NCI-H2081 treated with DMSO at 0.1 percent for 48 hours (cell line): ENCODE measurements at regions not wholly inside any gene's neighbourhood (a gene's known extent, or its start where the extent isn't known, plus 50 kb on each side); places are given as distances from the start of the nearest gene placed in this dataset.

Source experiments
- DNase-seq: peaks from one replicate; lab custom pipeline; 2025; lab: John Stamatoyannopoulos, UW

DNA sequence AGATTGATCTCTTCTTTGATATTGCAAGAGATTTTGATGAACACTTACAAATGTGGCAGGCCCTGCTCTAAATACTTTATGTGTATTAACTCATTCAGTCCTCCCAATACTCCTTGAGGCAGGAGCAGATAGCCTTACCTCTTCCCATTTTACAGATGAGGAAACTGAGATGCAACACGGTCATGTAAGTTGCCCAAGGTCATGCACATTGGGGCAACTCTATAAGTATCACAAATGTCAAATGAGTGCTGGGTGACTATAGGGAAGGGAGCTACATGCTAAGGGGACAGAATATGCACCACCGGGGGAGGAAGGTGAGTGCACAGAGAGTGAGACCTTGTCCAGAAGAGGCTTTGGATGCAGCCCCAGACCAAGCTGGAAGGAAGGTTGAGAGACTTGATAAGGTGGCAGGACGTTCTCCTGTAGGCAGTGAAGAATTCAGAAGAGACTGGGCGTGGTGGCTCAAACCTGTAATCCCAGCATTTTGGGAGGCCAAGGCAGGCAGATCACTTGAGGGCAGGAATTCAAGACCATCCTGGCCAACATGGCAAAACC is 132.3 kb upstream of the PWP1 start:
- DNase-seq = no peak

- no peak for DNase-seq
These were observed 130.7 kb upstream of the PWP1 start for GRCh38 chr12:107554941-107555340.

GRCh38 chr12:107557026-107557425 is 128.6 kb upstream of the PWP1 start:
- no peak for DNase-seq

- DNase-seq = no peak
These were observed 128.0 kb upstream of the PWP1 start for GRCh38 chr12:107557589-107558100.

DNA sequence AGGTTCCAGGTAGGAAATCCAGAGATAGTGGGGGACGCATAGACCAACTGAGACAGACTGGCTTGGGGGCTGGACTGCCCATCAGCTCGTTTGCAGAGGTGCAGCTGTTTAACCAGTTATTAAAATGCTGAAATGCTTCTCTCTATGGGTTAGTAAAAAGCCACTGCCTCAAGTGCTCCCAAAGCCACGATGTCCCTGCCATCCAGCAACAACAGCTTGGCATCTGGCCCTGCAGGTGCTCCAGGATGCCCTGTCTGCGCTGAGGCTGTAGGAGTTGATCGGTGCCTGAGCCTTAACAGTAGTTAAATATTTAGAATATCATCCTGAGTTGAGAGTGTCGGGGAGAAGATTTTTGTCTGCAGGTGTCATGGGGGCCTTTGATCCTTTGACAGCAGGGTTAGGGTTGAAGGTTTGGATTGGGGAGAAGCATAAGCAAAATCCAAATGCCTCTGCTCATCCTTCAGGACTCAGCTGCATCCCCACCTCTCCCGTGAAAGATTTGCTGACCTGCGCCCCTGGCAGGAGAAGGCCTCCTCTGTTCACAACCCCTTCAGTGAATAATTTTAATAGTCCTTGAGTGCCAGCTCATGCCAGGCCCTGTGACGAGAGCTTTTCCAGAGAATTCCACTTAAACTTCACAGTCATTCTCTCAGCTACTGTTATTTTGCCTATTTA is 127.3 kb upstream of the PWP1 start:
- no peak for DNase-seq

- DNase-seq = no peak
These were observed 126.7 kb upstream of the PWP1 start for GRCh38 chr12:107558816-107559382.

DNA sequence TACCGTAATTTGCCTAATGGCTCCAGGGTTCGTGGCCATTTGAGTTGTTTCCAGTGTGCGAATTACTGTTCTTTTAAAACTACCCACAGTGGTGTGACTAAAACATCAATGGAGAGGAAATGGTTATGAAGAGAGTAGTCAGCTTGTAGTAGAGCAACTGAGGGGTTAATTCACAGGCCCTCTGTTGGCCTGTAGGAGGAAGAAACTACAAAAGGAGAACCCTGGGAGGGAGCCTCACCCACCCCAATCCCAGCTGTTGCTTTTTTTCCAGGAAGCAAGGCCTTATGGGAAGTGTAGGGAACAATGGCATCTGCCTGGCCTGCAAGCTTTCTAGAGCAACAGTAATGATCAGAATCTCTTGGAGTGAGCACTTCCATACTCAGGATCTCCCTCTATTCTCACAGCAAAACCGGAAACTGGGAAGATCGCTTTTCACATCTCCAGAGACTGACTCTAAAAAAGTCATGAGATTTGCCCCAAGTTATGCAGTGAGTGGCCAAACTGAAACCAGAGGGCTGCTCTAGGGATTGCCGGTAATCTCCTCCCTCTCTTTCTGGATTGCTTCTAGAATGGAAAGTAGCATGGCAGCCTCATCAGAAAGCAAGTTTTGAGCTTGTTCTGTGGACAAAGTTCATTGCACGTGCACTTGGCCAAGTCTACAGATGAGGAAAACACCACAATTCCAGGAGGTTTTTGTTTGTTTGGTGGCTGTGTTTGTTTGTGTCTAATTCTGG is 125.3 kb upstream of the PWP1 start:
- no peak for DNase-seq

DNA sequence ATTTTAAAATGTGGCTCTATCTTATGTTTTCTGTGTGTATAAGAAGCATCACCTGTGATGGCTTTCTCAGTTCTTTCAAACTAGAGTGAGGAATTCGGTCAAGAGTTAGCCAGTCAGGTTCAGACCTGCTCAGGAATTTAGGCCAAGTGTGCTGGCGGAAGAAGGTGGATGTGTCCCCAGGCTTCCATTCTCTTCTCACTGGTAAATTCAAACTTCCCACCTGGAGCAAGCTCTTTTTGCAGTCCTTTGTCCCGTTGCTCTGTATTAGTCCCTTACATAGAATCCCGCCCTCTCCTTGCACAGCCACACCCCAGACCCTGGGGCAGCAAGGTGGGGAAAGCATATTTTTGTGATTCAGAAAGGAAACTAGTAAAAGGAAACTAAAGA is 124.7 kb upstream of the PWP1 start:
- DNase-seq = no peak

DNA sequence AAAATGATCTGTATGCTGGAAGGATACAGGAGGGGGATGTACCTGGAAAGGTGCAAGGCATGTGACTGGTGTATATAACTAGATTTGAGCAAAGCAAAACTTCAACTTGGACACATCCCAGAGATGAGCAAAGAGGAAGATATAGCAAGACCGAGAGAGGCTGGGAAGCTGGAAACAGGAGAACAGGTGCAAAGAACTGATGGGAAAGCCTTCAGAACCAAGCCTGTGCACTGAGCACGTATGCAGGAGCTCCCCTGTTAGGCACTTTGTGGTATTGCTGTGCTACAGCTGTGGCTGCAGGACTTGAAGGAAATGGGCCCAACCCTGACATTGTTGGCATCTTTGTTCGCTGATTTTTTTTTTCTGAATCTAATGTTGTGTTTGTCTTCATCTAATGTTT is 120.7 kb upstream of the PWP1 start:
- DNase-seq = no peak

- DNase-seq = no peak
These were observed 120.0 kb upstream of the PWP1 start for GRCh38 chr12:107565551-107565950.

DNA sequence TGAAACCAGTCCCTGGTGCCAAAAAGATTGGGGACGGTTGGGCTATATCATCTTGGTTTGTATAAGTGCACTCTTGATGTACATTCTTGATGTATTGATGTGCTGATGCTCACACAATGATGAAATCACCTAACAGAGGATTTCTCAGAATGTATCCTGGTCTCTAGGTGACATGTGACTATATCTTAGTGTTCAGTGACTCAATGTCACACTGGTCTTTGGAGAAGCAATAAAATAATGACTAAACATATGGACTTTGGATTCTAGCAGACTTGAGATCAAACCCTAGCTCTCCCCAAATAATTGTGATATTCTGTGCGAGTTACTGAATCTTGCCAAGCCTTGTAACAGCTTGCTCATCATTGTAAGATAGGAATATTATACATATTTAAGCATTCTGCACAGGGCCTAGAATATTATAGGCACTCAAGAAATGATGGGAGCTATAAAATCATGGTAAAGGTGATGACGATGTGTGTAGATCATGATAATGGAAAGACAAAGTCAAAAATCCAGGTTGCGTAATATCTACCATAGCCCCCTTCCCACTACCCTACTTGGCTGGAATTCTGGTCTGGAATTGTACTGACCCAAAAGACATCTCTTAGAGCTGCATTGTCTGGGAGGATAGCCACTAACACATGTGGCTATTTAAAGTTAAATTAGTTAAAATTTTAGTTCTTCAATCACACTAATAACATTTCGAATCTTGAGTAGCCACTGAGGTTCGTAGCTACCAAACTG is 117.6 kb upstream of the PWP1 start:
- no peak for DNase-seq

DNA sequence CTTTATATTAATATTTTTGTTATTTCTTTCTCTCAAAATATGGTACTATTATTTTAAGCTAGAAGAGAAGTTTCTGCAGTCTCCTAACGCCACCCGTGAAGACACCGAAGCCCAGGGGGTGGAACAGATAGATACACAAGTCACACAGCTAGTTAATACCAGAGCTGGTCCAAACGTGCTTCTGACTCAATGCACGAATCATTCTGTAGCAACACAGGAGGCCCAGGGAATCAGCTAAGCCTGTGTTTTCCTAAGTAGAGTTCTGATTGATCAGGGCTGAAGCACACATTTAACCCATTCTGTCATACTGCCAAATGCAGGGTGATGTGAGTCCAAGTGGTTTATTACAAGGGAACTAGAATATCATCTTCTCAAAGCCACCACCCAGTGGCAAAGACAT is 116.9 kb upstream of the PWP1 start:
- no peak for DNase-seq

GRCh38 chr12:107570721-107571120 is 114.9 kb upstream of the PWP1 start:
- peak; percentile 61 for DNase-seq

DNA sequence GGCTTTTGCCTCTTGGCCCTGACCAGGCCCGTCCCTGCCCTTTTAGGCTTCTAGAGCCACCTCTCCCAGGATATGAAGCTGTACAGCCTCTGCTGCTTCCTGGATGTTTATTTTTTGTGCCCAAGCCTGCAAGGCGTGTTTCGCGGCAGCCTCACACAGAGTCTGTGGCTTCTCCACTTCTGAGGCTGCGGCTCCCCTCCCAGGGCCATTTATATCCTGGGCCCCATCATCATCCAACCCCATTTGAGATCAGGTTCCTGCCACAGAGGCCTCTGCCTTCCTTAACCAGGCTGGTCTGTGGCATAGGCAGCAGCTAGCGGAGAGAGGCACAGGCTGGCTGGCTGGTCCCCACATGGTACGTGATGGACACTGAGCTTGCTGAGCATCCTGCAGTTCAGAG is 114.1 kb upstream of the PWP1 start:
- no peak for DNase-seq

DNA sequence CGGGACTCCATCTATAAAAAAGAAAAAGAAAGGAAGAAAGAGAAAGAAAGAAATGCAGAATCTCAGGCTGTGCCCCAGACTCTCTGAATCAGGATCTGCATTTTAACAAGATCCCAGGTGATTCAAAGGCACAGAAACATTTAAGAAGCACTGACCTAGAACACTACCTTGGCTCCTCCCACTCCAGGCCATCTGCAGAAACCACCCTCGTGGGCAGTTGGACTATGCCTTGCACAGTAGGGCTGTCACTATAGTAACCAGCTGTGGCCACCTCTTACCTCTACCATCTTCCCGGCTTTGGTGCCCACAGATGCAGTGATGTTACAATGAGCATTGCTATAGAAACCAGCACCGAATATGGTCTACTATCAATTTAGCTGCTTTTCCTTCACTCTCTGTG is 110.9 kb upstream of the PWP1 start:
- DNase-seq = no peak

- DNase-seq = no peak
These were observed 104.6 kb upstream of the PWP1 start for GRCh38 chr12:107580750-107581618.

GRCh38 chr12:107581619-107582015 is 104.0 kb upstream of the PWP1 start:
- DNase-seq = no peak

GRCh38 chr12:107583551-107583950 is 102.0 kb upstream of the PWP1 start:
- no peak for DNase-seq

DNA sequence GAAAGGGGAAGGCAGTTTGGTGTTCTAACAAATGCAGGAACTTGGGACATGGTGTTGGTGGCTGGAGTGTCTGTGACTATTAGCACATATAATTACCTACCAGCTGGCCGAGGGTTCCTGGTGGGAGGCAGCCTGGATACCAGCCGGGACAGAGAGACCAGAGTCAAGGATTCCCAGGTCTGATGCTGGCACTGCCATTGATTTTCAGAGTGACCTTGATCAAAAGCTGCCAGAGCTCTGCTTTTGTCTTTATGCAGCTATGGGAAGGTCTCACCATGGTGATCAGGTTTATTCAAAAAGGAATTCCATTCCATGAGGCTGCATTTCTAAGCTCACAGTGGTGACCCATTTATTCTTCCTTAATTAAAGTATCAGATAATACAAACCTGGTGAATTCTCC is 101.0 kb upstream of the PWP1 start:
- DNase-seq = no peak

DNA sequence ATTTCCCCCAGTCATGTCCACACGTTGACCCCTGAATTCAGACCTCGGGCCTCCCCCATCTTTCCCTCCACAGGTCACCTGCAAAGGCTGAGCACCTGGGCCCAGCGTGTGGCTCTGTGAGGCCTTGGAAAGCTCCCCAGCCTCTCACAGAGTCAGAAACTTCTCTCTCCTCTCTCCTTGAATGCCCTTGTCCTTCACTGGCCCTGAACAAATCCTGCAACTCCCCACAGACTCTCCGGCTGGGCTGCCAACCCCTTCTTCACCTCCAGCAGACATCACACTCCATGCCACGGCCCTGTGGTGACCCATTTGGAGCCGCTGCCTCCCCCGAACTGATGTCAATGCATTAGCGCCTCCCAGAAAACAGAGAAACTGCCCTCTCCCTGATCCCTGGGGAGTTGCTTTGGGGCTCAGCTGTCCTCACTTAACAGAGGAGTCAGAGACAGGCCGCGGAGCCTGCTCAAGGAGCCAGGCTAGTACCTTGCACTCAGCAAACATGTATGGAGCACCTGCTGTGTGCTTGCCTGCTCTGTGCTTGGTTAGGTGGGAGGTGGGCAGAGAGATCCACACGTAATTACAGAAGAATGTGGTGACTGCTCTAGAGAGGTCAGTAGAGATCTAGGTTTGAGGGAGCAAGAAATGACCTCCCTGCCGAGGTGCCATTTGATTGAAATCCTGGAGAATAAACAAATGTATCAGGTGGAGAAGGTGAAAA is 99.2 kb upstream of the PWP1 start:
- no peak for DNase-seq

DNA sequence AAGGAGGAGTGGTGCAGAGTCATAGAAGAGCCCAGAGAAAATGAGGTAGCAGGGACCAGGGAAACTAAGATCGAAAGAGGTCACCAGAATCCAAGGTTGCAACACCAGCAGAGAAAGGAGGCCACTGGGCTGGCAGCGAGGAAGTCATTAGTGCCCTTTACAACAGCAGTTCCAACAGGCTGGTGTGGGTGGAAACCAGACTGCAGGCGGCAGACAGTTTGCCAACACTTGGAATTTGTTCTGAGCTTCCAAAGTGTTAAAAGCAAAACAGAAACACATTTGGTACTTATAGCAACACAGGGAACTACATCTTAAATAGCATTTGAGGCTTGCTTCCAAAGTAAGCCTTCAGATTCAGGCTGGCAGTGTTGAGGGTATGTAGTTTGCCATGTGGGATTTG is 95.2 kb upstream of the PWP1 start:
- no peak for DNase-seq
